OCI-LY1 (cell line): ENCODE measurements at regions not wholly inside any gene's neighbourhood (a gene's known extent, or its start where the extent isn't known, plus 50 kb on each side); places are given as distances from the start of the nearest gene placed in this dataset.

ENCODE experiments used
- CTCF ChIP-seq: fragments of 200-600 bp; sonication (generic), shearing (Covaris generic); IDR thresholded peaks from 2 replicates; pipeline ENCODE4 v1.5.1; 2017; ENCODE audit warnings: mild to moderate bottlenecking, antibody characterized with exemption, low read length, moderate library complexity, mixed read lengths
- EZH2 ChIP-seq: fragments of 200-600 bp; sonication (generic), shearing (Covaris generic); IDR thresholded peaks from 2 replicates; pipeline ENCODE4 v1.8.0; 2017; ENCODE audit warnings: borderline replicate concordance, mixed run types, mild to moderate bottlenecking, antibody characterized with exemption, low read length, moderate library complexity, mixed read lengths

- no peak for TF ChIP-seq EZH2
- TF ChIP-seq CTCF = no peak
Observed at GRCh38 chr10:117472872-117473271, 69.7 kb upstream of the EMX2 start.
